NCI-H2227 (cell line): ENCODE measurements at regions not wholly inside any gene's neighbourhood (a gene's known extent, or its start where the extent isn't known, plus 50 kb on each side); places are given as distances from the start of the nearest gene placed in this dataset.
A peak's percentile ranks its signal among the peaks of the same experiment; 100 is the strongest.

Experiments
- DNase-seq: peaks from one replicate; lab custom pipeline; 2025; ENCODE audit not compliant: unreplicated experiment; lab: John Stamatoyannopoulos, UW

DNA sequence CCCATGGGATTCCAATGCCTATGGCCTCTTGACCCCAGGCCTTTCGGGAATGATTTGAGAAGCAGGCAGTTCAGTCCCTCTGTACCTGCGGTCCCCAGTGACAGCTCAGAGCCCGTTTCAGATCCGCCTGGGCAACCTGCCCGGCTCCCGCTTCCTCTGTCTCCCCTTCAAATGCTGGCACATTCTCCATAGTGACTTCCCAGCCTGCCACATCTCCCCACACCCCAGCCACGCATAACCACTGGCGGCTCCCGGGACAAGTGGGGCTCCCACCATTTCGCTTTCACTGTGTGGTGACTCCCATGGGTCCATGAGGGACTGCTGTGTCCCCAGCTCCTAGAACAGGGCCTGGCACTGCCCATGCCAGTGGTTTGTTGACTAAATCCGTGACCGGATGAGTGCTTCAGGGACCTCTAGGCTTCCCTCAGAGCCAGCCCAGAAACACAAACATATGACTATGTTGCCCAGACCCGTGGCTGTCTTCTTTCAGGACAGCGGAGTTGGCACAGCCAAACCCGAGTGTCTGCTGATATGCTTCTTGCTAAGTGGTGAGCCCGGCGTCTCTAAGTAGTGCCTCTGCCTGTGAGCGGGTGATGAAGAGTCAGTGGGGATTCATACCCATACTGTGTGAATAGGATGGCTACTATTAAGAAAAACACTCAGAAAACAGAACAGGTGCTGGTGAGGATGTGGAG is 91.2 kb downstream of the GLI2 start:
- DNase-seq = no peak

DNA sequence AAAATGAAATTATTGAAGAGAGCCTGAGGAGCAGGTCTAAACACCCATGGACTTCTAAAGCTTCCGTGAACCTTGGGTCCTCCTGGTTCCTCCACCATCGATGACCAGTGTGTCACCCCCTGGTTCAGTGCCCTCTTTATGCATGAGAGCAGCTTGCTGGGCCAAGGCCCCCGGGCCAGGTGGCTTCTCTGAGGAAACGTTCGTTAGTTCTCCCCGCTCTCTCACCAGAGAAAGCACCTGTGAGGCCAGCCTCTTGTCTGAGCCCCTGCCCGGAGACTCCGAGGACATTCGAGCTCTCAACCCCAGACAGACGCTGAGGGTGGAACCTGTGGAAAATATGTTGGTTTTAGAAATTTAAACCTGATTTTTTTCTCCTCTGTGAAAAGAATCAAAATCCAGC is 92.4 kb downstream of the GLI2 start:
- no peak for DNase-seq

DNA sequence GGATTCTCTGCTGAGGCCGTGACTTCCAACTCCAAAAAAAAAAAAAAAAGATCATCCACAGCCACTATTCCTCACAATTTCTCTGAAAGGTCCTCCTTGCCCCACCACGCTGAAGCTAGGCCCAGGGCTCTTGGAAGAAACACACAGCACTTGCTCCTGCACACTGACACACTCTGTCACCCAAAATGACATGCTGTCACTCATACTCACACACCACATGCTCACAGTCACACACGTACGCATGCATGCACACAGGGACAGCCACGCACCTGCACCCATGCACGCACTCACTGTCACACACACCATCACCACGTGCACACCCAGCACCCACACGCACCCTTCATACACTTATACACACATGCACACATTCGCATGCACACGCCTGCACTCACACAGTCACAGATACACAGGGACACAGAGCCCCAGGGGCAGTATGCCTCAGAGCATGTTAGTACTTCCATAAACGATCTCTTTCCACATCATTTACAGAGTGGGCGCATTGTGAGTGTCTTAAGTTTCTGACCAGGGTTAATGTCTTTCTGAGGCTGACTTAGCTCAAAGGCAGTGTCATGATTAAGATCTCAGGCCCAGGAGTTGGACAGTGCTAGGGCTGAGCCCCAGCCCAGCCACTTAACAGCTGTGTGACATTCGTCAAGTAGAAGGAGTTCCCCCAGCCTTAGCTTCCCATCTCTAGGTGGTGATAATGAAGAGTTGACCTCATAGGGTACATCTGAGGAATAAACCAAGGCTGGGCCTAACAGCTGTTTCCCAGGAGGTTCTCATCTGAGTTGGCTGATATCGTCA is 93.4 kb downstream of the GLI2 start:
- no peak for DNase-seq

DNA sequence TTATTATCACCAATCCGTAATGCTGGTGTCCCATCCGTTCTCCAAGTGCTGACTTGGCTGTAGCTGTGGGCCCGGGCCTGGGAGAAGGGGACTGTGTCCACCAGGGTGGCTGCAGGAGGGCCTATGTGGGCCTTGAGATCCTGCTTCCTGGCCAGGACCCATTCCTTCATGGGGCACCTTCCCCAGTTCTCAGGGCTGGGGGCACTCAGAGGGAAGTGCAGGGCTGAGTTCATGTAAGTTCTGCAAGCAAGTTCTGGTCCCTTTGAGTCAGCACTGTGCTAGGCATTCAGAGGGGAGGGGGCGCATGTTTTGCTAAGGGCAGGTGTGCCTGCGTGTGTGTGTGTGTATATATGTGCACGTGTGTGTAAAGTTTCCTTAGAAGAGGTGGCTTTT is 94.0 kb downstream of the GLI2 start:
- no peak for DNase-seq

DNA sequence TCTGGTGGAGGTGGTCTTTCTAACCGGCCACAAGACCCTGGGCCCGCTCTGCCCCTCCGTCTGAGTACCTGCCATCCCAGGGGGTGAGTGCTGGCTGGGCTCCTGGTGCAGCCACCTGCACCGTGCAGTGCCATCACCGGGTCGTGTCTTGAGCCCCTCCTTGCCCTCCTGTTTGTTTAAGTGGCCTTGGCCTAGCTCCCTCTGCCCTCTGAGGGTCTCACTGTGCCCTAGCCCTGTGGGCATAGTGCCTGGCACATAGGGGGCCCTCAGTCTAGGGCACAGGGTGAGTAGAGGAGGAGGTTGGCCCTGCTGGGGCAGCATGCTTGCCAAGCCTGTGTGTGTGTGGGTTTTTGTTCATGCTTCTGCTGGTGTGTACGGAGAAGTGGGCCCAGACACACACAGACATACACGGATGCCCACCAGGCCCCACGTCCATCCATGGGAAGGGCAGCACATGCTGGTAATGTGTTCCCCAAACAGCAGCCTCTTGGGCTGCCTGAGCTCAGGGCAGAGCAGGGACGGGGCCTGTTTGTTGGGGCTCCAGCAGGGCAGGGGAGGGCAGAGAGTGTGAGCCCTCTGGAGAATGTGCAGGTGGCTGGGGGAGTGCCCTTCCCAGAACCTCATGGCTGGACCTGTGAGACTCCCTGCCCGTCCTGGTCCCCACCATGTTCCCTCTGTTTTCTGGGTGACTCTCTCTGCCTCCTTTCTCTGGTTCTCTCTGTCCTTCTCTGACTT is 94.6 kb downstream of the GLI2 start:
- DNase-seq = no peak

DNA sequence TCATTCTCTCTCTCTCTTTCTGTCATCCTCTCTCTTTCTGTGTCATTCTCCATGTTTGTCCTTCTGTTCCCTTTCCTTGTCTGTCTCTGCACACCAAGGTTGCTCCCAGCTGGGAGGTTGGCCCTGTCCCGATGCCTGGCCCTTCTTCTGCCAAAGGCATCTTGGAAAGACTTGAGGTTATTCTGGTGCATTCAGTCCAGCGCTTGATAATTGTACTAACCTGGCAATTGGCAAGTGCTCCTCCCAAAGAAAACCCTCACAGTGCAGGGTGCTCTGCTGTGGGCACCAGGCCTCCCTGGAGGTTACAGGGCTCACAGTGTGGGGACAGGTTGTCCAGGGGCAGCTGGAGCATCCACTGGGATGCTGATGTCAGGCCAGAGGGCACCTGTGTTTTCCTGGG is 95.4 kb downstream of the GLI2 start:
- no peak for DNase-seq

DNA sequence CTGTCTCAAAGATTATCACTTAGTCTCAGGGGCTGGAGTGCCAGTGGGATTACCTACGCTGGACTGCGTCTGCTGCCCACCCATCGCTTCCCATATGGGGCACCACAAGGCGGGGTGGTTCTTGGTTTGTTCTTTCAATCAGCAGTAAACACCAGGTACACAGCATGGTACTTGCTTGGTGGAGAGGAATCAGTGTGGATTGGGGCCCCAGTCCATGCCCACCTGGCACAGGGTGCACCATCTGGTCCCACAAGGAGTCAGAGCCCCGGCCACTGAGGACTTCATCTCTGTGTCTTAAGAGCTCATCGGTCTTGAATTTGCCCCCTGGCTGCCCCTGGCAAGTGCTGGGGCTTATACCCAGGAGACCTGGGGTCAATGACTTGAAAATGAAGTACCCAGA is 96.2 kb downstream of the GLI2 start:
- DNase-seq = no peak

DNA sequence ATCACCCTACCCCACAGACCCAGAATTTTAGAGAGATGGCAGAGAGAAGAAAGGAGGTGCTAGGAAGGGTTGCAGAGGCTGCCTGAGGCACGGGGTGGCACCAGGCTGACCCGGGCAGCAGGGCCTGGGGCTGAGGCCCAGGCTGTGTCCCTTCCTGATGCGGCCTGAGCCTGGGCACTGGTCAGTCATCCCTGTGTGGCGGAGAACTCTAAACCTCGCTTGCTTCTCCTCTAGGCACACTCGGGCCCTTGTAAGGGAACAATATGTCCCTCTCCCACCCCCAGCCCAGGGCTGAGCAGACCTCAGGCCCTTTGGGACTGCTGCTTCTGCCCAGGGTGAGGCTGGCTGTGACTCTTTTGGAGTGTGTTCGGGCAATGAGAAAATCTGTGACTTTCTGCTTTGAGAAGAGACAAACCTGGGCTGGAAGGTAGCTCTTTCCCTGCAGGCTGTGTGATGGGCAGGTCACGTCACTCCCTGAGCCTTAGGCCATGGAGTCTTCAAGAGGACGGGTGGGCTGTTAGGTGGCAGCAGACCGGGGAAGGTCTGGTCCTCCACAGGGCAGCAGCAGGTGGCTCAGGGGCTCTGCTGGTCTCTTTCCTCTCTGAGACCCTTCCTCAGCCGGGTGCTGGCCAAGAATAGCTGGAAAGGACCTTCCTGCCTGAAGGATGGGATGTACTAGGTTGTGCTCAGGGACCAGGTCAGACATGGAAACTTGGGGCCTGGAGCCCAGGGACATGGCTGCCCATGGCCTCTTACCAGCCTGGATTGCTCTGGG is 96.8 kb downstream of the GLI2 start:
- DNase-seq = no peak

DNA sequence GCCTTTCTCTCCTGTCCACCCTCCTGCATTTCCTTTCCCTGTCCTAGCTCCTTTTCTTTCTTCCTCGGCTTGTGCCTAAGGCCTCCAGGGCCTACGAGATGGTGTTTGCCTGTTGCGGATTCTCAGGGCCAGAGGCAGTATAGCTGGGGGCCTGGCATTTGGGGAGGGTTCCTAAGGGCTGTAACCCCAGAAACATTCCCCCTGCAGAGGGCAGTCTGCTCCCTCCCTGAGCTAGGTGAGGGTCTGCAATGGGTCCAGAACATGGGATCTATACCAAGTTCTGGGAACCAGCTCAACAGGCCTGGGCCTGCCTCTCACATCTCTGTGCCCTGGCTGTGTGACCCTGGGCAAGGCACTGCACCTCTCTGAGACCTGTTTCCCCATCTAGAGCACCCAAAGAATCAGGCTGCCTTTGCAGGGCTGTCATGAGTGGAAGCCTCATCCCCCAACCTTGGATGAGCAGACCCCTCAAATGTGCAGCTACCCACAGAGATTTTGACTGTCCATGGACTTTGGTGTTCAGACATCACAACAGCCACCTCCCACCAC is 97.5 kb downstream of the GLI2 start:
- DNase-seq = no peak

DNA sequence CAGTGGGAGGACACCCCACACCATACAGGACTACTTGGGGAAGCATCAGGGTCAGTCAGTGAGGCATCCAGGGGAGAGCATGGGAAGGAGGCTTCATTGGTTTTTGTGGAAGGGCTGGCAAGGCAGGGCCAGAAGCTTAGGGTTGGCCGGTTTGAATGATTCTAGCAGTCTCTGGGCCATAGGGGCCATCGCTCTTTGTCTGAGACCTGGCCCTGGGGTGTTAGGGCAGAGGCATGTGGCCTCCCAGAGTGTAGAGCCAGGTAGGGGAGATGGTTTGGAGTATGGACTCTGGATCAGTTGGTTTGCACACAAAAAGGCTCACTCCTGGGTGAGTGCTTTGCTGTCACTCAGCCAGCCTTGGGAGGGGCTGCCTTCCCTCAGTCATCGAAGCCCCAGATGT is 98.5 kb downstream of the GLI2 start:
- DNase-seq = no peak

DNA sequence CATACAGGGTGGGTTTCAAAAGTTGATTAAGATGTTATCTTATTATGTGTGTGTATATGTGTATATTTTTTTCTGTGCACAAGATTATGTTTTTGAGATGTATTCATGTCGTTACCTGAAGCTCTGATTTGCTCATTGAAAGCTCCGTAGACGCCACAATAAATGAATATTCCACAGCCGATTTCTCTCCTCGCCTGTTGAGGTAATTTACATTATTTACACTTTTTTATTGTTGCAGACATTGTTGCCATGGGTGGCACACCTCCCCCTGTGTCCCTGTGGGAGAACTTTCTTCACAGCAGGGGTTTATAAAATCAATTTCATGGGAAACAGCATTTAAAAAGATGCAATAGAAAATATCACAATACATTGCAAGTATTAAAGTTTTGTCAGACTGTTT is 100.6 kb downstream of the GLI2 start:
- DNase-seq = no peak

DNA sequence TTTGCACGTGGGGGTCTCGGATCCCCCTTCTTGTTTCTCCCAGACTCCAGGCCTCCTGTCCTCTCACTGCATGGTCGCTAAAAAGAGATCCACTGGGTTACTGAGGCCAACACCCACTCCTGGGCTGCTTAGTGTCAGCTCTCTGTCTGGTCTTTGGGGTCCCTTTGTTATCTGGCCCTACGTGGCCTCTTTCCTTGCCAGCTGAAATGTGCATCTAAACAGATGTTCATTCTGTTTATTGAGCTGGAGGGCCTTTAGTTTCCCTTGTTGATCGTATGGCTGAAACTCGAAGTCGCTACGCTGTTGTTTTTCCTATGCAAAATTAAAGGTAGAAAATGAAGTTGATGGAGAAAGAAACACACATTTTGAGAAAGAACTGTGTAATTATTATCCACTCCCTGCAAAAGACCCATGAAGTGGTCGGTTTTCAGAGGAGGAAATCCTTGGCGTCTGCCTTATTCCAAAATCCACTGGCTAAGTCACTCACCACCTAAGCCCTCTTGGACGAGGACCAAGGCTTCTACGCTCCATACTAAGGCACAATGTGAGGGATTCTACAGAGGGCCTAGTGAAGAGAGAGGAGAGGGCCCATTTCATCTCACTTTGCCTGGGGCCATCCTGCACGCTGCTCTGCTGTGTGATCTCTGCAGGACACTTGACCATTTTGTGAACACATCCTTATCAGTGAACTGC is 105.3 kb downstream of the GLI2 start:
- DNase-seq = no peak

DNA sequence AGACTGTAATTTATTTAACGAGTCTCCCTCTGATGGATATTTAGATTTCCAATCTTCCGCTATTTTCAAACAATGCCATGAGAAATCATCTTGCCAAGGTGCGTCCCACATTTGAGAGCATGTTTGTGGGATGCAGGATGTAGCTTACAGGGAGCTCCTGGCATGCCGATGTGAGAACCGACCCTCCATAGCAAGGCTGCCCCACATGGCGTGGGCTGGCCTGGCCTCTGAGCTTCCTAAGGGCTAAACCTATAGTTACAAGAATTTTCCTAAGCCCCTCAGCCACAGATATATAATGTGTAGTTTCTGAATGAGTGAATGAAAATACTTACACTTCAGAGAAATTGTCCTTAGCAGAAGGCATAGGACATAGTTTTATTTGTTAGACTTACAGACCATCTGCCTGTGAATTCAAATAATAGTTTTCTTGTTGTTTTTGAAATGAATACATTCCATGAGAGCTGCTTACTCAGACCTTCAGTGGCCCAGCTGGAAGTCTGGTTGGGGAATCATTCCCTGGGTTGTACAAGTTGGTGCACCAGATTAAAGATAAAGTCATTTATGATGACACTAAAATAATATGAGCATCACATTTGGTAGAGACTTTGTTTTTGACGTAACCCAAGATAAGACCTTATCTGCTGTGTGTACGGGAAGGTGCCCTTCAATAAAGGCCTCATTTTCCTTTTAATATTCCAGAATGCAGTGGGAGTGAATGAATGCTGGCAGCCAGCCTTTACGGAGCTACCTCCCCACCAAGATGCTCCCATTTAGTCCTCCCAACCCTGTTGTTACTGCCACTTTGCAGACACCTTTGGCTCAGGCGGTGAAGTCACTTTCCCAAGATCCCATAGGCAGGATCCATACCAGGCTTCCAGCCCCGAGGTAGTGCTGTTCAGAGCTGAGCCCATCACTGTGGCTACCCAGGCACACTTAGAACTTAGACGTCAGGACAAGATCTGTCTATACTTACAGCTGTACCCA is 107.1 kb downstream of the GLI2 start:
- no peak for DNase-seq

DNA sequence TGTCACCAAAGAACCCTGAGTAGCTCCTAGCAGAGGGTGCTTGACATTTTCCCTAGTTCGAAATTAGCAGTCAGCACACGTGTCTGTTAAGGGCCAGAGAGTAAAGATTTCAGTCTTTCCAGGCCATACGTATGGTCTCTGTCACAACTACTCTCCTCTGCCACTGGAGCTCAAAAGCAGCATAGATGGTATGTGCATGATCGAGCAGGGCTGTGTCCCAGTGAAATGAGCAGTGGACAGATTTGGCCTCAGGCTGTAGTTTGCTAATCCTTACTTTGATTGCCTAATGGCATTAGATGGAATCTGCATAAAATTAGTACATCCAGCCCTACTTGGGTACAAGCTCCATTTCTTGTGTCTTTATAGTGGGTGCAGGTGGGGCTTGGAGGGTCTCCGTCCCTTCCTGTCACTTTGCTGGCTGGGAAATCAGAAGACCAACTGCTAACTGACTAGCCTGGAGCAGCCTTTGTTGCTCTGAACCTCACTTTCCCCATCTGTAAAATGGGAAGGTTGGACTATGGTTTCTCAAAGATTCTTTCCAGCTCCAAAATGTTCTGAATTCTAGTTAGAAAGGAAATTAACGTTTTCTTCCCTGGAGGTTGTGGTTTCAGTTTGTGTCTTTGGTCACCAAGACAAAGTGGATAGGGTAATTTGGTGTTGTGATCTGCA is 108.5 kb downstream of the GLI2 start:
- DNase-seq = no peak

DNA sequence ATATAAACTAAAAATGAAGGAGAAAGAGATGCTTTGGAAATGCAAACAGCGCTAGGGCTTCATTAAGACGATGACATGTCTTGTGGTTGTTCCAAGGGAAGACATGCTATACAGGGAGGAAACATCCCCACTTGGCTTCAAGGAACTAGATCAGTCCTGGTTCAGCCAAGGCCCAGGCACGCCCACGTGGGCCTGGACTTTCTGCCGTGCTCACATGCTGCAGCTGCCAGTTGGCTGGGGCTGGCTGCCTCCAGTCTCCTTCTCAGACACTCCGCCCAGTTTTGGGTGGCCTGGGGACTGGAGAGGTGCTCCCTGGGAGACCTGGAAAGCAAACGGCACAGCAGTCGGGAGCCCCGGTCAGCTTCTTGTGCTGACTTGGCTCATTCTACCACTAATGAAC is 109.6 kb downstream of the GLI2 start:
- no peak for DNase-seq

DNA sequence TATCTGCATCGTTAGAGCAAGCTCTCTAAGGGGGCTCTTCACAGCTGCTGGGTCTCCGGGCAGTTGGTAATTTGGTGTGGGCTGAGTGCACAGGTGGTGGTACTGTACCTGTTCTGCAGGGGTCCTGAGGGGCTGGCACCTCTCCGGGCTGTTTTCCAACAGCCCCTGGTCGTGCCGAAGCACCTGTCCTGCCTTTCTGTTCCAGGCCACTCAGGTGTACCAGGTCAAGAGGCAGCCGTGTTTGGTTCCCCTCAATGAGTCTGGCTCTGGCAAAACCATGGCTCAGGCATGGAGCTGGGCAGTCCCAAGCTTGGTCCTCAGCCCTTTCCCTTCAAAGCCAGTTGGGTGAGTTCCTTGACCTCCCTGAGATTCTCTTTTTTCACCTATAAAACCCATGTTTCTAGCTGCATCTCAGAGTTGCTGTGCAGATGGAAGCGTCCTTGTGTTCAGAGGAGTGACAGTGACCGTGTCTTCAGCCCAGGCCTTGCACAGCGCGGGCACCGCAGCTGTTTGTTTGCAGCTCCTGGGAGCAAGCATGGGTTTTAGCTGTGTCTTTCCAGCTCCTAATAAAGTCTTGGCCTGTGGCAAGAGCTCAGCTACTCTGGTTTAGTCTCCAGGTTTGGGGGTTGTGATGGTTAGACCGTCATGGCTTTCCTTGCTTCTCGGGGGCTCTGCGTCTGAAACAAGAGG is 110.9 kb downstream of the GLI2 start:
- no peak for DNase-seq

DNA sequence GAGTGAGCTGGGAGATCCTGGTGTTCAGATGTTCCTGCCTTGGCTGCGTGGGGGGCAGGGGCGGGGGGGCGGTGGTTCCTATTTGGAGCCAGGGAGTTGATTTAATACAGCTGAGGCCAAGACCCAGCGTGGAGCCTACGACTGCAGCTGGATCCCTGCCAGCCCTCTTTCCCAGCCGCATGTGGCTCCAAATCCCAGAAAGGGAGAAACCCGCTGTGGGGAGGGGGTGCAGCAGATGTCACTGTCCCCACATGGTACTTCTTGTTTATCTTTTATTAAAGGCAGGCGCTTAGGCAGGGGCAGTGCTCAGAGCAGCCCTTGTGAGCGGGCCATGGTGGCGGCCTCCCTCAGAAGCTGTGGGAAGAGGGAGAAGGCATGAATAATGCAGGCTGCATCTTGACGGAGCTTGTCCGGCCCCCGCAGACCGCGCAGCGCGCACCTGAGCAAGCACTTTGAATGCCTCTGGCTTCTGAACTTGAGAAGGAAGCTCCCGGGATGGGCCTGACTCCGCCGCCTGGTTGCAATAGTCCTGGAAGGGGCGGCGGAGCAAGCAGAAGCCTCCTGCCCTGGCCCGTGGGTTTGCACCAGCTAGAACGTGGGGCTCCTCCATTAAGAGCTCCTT is 112.1 kb downstream of the GLI2 start:
- peak; percentile 70 for DNase-seq

DNA sequence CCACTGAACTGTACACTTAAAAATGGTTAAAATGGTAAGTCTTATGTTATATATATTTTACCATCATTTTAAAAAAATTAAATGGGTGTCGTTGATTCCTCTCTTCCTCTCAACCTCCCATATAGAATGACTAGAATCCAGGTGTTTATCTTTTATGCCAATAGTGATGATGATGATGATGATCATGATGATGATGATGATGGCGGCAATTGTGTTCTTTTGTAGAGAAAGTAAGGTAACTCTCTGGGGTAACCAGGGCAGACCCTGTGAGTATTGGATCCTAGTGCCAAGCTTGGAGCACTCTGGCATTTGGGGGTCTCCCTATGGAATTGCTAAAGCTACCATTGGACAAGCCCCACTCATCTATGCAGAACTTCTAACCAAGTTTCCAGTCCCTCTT is 113.6 kb downstream of the GLI2 start:
- DNase-seq = no peak
